Stimulated activated CD8-positive, alpha-beta memory T cell treated with anti-CD3 and anti-CD28 coated beads, Interleukin-7, amount 100 ng/mL, for 1 hour (primary cell): ENCODE measurements at regions not wholly inside any gene's neighbourhood (a gene's known extent, or its start where the extent isn't known, plus 50 kb on each side); places are given as distances from the start of the nearest gene placed in this dataset.
"Not testable (repeated sequence)": the region's sequence is repeated elsewhere in the genome, so short reads cannot be mapped to it uniquely, and the experiment has no call there.

Experiments
- DNase-seq, 2 donors: peaks; one replicate each; pipeline ENCODE4 v3.0.0-alpha.2; 2020; ENCODE audit warnings: low read depth in 2 of 2

- no peak for DNase-seq
These were observed 95.0 kb upstream of the ZBED5 start for GRCh38 chr11:10952872-10953271.

GRCh38 chr11:10947935-10948334 is 90.1 kb upstream of the ZBED5 start:
- not testable (repeated sequence) for DNase-seq

GRCh38 chr11:10946072-10946471 is 88.2 kb upstream of the ZBED5 start:
- no peak for DNase-seq

GRCh38 chr11:10945196-10945595 is 87.3 kb upstream of the ZBED5 start:
- DNase-seq, result no peak

- no peak for DNase-seq
These were observed 86.1 kb upstream of the ZBED5 start for GRCh38 chr11:10943968-10944367.

- no peak for DNase-seq
These were observed 84.8 kb upstream of the ZBED5 start for GRCh38 chr11:10942620-10943019.

- DNase-seq, result no peak
These were observed 84.0 kb upstream of the ZBED5 start for GRCh38 chr11:10941871-10942270.

- no peak for DNase-seq
These were observed 83.6 kb upstream of the ZBED5 start for GRCh38 chr11:10941414-10941813.

- DNase-seq, result no peak
These were observed 81.0 kb upstream of the ZBED5 start for GRCh38 chr11:10938650-10939387.

GRCh38 chr11:10938231-10938630 is 80.4 kb upstream of the ZBED5 start:
- DNase-seq, result no peak

- DNase-seq, result no peak
These were observed 79.5 kb upstream of the ZBED5 start for GRCh38 chr11:10937385-10937771.

- DNase-seq, result no peak
These were observed 79.0 kb upstream of the ZBED5 start for GRCh38 chr11:10936626-10937384.

- no peak for DNase-seq
These were observed 77.2 kb upstream of the ZBED5 start for GRCh38 chr11:10935015-10935559.

- DNase-seq, result no peak
These were observed 76.5 kb upstream of the ZBED5 start for GRCh38 chr11:10934293-10934860.

- DNase-seq, result peak; percentile 61 to 68
These were observed 75.8 kb upstream of the ZBED5 start for GRCh38 chr11:10933455-10934292.

- DNase-seq, result no peak
These were observed 75.1 kb upstream of the ZBED5 start for GRCh38 chr11:10932976-10933375.

- no peak for DNase-seq
These were observed 74.2 kb upstream of the ZBED5 start for GRCh38 chr11:10931761-10932670.

- DNase-seq, result no peak
These were observed 73.3 kb upstream of the ZBED5 start for GRCh38 chr11:10930972-10931760.

- DNase-seq, result no peak
These were observed 72.5 kb upstream of the ZBED5 start for GRCh38 chr11:10930224-10930971.
